Adipocyte (in vitro differentiated cells): ENCODE measurements at regions not wholly inside any gene's neighbourhood (a gene's known extent, or its start where the extent isn't known, plus 50 kb on each side); places are given as distances from the start of the nearest gene placed in this dataset.
"Not testable (repeated sequence)": the region's sequence is repeated elsewhere in the genome, so short reads cannot be mapped to it uniquely, and the experiment has no call there.

Experiments
- DNase-seq: peaks from one replicate; pipeline ENCODE4 v3.0.0-alpha.2; 2015; ENCODE audit warnings: low read depth
- H3K27me3 ChIP-seq: replicated peaks from 2 replicates; pipeline ENCODE4 v1.7.0; 2013; ENCODE audit warnings: mild to moderate bottlenecking, low read length, moderate library complexity; ENCODE audit not compliant: control insufficient read depth, insufficient read depth
- H3K36me3 ChIP-seq: 2 replicates; pipeline ENCODE4 v1.7.0; 2013; ENCODE audit warnings: low read length, mild to moderate bottlenecking, moderate library complexity; ENCODE audit not compliant: control insufficient read depth, insufficient read depth, severe bottlenecking
- H3K4me1 ChIP-seq: 2 replicates; pipeline ENCODE4 v1.7.0; 2013; ENCODE audit warnings: mild to moderate bottlenecking, low read length, moderate library complexity; ENCODE audit not compliant: control insufficient read depth, insufficient read depth
- H3K4me3 ChIP-seq: 2 replicates; pipeline ENCODE4 v1.7.0; 2013; ENCODE audit warnings: mild to moderate bottlenecking, low read length, moderate library complexity
- H3K9ac ChIP-seq: 2 replicates; pipeline ENCODE4 v1.7.0; 2013; ENCODE audit warnings: mild to moderate bottlenecking, low read length, moderate library complexity
- H3K9me3 ChIP-seq: 2 replicates; pipeline ENCODE4 v1.7.0; 2013; ENCODE audit warnings: mild to moderate bottlenecking, low read length, moderate library complexity; ENCODE audit not compliant: control insufficient read depth

- Histone ChIP-seq H3K9ac (no peak overlapping the region), H3K27me3 (peaks cover 22% of the 10 kb centered on the region), H3K4me3 (no peak overlapping the region), H3K4me1 (peaks cover 5% of the 10 kb centered on the region), H3K36me3 (no peaks in the 10 kb centered on the region), H3K9me3 (no peaks in the 10 kb centered on the region)
- DNase-seq: no peak
These were observed 140.4 kb upstream of the AFDN start for GRCh38 chr6:167686204-167686893.

GRCh38 chr6:167687116-167687725 lies 139.5 kb upstream of the AFDN start:
- no peaks in the 10 kb centered on the region for H3K9me3 ChIP-seq
- H3K9ac ChIP-seq: no peak overlapping the region
- H3K27me3 ChIP-seq: peaks cover 22% of the 10 kb centered on the region
- no peak overlapping the region for H3K4me3 ChIP-seq
- peaks cover 5% of the 10 kb centered on the region for H3K4me1 ChIP-seq
- DNase-seq: no peak
- H3K36me3 ChIP-seq: no peaks in the 10 kb centered on the region

- H3K9me3 ChIP-seq: no peaks in the 10 kb centered on the region
- H3K9ac ChIP-seq: no peak overlapping the region
- DNase-seq: no peak
- H3K27me3 ChIP-seq: peaks cover 22% of the 10 kb centered on the region
- no peaks in the 10 kb centered on the region for H3K36me3 ChIP-seq
- H3K4me1 ChIP-seq: peaks cover 5% of the 10 kb centered on the region
- H3K4me3 ChIP-seq: no peak overlapping the region
These were observed 138.6 kb upstream of the AFDN start for GRCh38 chr6:167688123-167688522.

- DNase-seq: no peak
- no peaks in the 10 kb centered on the region for H3K36me3 ChIP-seq
These were observed 137.4 kb upstream of the AFDN start for GRCh38 chr6:167689278-167689677.

GRCh38 chr6:167689751-167690150 lies 137.0 kb upstream of the AFDN start:
- no peaks in the 10 kb centered on the region for H3K9me3 ChIP-seq
- H3K9ac ChIP-seq: no peak overlapping the region
- DNase-seq: no peak
- H3K27me3 ChIP-seq: peaks cover 22% of the 10 kb centered on the region
- H3K4me1 ChIP-seq: peaks cover 5% of the 10 kb centered on the region
- H3K4me3 ChIP-seq: no peak overlapping the region
- no peaks in the 10 kb centered on the region for H3K36me3 ChIP-seq

More at GRCh38 chr6:167689278-167689677, 137.4 kb upstream of the AFDN start:
- H3K9me3 ChIP-seq: no peaks in the 10 kb centered on the region
- no peak overlapping the region for H3K4me3 ChIP-seq
- H3K27me3 ChIP-seq: peaks cover 22% of the 10 kb centered on the region
- H3K9ac ChIP-seq: no peak overlapping the region
- H3K4me1 ChIP-seq: peaks cover 5% of the 10 kb centered on the region

- H3K36me3 ChIP-seq, H3K9ac ChIP-seq, H3K9me3 ChIP-seq, DNase-seq, H3K4me3 ChIP-seq, H3K4me1 ChIP-seq: not testable (repeated sequence)
- H3K27me3 ChIP-seq: peaks cover 22% of the 10 kb centered on the region
These were observed 136.4 kb upstream of the AFDN start for GRCh38 chr6:167690167-167690922.

GRCh38 chr6:167690931-167691330 lies 135.8 kb upstream of the AFDN start:
- Histone ChIP-seq H3K9ac (no peak overlapping the region), H3K4me3 (no peak overlapping the region), H3K27me3 (peaks cover 22% of the 10 kb centered on the region), H3K36me3 (no peaks in the 10 kb centered on the region), H3K4me1 (peaks cover 5% of the 10 kb centered on the region), H3K9me3 (no peaks in the 10 kb centered on the region)
- DNase-seq: no peak

GRCh38 chr6:167691533-167692312 lies 135.0 kb upstream of the AFDN start:
- no peak overlapping the region for H3K4me3 ChIP-seq
- H3K4me1 ChIP-seq: peaks cover 5% of the 10 kb centered on the region
- peaks cover 22% of the 10 kb centered on the region for H3K27me3 ChIP-seq
- DNase-seq: no peak
- no peaks in the 10 kb centered on the region for H3K36me3 ChIP-seq
- no peaks in the 10 kb centered on the region for H3K9me3 ChIP-seq
- no peak overlapping the region for H3K9ac ChIP-seq

- not testable (repeated sequence) for H3K9me3 ChIP-seq, H3K4me1 ChIP-seq, H3K36me3 ChIP-seq, H3K4me3 ChIP-seq, H3K9ac ChIP-seq, DNase-seq
- peaks cover 12% of the 10 kb centered on the region for H3K27me3 ChIP-seq
These were observed 133.2 kb upstream of the AFDN start for GRCh38 chr6:167693478-167693877.

- Histone ChIP-seq H3K4me1 (no peaks in the 10 kb centered on the region), H3K4me3 (no peak overlapping the region), H3K27me3 (no peaks in the 10 kb centered on the region), H3K9ac (no peak overlapping the region), H3K9me3 (no peaks in the 10 kb centered on the region), H3K36me3 (no peaks in the 10 kb centered on the region)
- DNase-seq: no peak
These were observed 130.9 kb upstream of the AFDN start for GRCh38 chr6:167695831-167696230.

GRCh38 chr6:167696296-167696695 lies 130.4 kb upstream of the AFDN start:
- Histone ChIP-seq H3K4me1 (no peaks in the 10 kb centered on the region), H3K9ac (no peak overlapping the region), H3K4me3 (no peak overlapping the region), H3K27me3 (no peaks in the 10 kb centered on the region), H3K9me3 (no peaks in the 10 kb centered on the region), H3K36me3 (no peaks in the 10 kb centered on the region)
- DNase-seq: no peak
